ENCODE measurements at regions not wholly inside any gene's neighbourhood (a gene's known extent, or its start where the extent isn't known, plus 50 kb on each side); places are given as distances from the start of the nearest gene placed in this dataset.

- TF ChIP-seq, protein P1, sequence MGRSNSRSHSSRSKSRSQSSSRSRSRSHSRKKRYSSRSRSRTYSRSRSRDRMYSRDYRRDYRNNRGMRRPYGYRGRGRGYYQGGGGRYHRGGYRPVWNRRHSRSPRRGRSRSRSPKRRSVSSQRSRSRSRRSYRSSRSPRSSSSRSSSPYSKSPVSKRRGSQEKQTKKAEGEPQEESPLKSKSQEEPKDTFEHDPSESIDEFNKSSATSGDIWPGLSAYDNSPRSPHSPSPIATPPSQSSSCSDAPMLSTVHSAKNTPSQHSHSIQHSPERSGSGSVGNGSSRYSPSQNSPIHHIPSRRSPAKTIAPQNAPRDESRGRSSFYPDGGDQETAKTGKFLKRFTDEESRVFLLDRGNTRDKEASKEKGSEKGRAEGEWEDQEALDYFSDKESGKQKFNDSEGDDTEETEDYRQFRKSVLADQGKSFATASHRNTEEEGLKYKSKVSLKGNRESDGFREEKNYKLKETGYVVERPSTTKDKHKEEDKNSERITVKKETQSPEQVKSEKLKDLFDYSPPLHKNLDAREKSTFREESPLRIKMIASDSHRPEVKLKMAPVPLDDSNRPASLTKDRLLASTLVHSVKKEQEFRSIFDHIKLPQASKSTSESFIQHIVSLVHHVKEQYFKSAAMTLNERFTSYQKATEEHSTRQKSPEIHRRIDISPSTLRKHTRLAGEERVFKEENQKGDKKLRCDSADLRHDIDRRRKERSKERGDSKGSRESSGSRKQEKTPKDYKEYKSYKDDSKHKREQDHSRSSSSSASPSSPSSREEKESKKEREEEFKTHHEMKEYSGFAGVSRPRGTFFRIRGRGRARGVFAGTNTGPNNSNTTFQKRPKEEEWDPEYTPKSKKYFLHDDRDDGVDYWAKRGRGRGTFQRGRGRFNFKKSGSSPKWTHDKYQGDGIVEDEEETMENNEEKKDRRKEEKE (IDR thresholded peaks at IDR 0.05): no peak
- no peak for TF ChIP-seq GMEB2 (CRISPR knock-in tag; IDR thresholded peaks at IDR 0.05; ENCODE audit: low read depth)
- TF ChIP-seq SSRP1 (CRISPR knock-in tag; IDR thresholded peaks at IDR 0.05): no peak
- TF ChIP-seq, protein P2, sequence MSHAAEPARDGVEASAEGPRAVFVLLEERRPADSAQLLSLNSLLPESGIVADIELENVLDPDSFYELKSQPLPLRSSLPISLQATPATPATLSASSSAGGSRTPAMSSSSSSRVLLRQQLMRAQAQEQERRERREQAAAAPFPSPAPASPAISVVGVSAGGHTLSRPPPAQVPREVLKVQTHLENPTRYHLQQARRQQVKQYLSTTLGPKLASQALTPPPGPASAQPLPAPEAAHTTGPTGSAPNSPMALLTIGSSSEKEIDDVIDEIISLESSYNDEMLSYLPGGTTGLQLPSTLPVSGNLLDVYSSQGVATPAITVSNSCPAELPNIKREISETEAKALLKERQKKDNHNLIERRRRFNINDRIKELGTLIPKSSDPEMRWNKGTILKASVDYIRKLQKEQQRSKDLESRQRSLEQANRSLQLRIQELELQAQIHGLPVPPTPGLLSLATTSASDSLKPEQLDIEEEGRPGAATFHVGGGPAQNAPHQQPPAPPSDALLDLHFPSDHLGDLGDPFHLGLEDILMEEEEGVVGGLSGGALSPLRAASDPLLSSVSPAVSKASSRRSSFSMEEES (CRISPR knock-in tag; IDR thresholded peaks at IDR 0.05): peak; percentile 50; the same call in 1 of the 2 replicates
- TF ChIP-seq USF2 (IDR thresholded peaks at IDR 0.05; ENCODE audit: low read depth, low read length): peak; percentile 18; the same call in 1 of the 2 replicates
- TF ChIP-seq USF2 (CRISPR knock-in tag; IDR thresholded peaks at IDR 0.05; ENCODE audit: borderline replicate concordance): no peak
- no peak for TF ChIP-seq ZNF770 (CRISPR knock-in tag; IDR thresholded peaks at IDR 0.05)
- TF ChIP-seq ZNF143 (CRISPR knock-in tag; IDR thresholded peaks at IDR 0.05): no peak; the same call in 1 of the 2 replicates
- no peak for TF ChIP-seq SAFB2 (CRISPR knock-in tag; IDR thresholded peaks at IDR 0.05; ENCODE audit: borderline replicate concordance, low read depth)
- TF ChIP-seq, protein P3, sequence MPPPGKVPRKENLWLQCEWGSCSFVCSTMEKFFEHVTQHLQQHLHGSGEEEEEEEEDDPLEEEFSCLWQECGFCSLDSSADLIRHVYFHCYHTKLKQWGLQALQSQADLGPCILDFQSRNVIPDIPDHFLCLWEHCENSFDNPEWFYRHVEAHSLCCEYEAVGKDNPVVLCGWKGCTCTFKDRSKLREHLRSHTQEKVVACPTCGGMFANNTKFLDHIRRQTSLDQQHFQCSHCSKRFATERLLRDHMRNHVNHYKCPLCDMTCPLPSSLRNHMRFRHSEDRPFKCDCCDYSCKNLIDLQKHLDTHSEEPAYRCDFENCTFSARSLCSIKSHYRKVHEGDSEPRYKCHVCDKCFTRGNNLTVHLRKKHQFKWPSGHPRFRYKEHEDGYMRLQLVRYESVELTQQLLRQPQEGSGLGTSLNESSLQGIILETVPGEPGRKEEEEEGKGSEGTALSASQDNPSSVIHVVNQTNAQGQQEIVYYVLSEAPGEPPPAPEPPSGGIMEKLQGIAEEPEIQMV (CRISPR knock-in tag; IDR thresholded peaks at IDR 0.05; ENCODE audit: low read depth): no peak; the same call in 1 of the 2 replicates
- TF ChIP-seq ZMYM4 (CRISPR knock-in tag; IDR thresholded peaks at IDR 0.05): peak; percentile 75
- no peak for TF ChIP-seq ARHGAP35 (CRISPR knock-in tag; IDR thresholded peaks at IDR 0.05; ENCODE audit: borderline replicate concordance)
- TF ChIP-seq, protein P4, sequence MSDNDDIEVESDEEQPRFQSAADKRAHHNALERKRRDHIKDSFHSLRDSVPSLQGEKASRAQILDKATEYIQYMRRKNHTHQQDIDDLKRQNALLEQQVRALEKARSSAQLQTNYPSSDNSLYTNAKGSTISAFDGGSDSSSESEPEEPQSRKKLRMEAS (IDR thresholded peaks at IDR 0.05): peak; percentile 93
- no peak for TF ChIP-seq ZNF781 (CRISPR knock-in tag; IDR thresholded peaks at IDR 0.05; ENCODE audit: borderline replicate concordance, not compliant biosample characterization)
Observed at GRCh38 chr14:36373982-36374673, 53.7 kb upstream of the MBIP start (continued).

Data from HepG2 (cell line).